Glomerular visceral epithelial cell (primary cell): ENCODE measurements at regions not wholly inside any gene's neighbourhood (a gene's known extent, or its start where the extent isn't known, plus 50 kb on each side); places are given as distances from the start of the nearest gene placed in this dataset.

Experiments used
- DNase-seq: peaks from one replicate; pipeline ENCODE4 v3.0.0-alpha.2; 2016; ENCODE audit errors: extremely low spot score

GRCh38 chr2:172230889-172231401 is 128.2 kb upstream of the DLX2 start:
- DNase-seq, result no peak

- DNase-seq, result no peak
These were observed 128.8 kb upstream of the DLX2 start for GRCh38 chr2:172231508-172231907.

GRCh38 chr2:172232708-172233396 is 130.2 kb upstream of the DLX2 start:
- no peak for DNase-seq

- DNase-seq, result no peak
These were observed 131.5 kb upstream of the DLX2 start for GRCh38 chr2:172233987-172234715.

- no peak for DNase-seq
These were observed 132.3 kb upstream of the DLX2 start for GRCh38 chr2:172234716-172235691.

- DNase-seq, result no peak
These were observed 137.4 kb upstream of the DLX2 start for GRCh38 chr2:172239944-172240590.

- DNase-seq, result no peak
These were observed 138.5 kb upstream of the DLX2 start for GRCh38 chr2:172241222-172241621.

- DNase-seq, result no peak
These were observed 139.8 kb upstream of the DLX2 start for GRCh38 chr2:172242471-172242870.

GRCh38 chr2:172242961-172243360 is 140.3 kb upstream of the DLX2 start:
- no peak for DNase-seq

GRCh38 chr2:172244419-172245130 is 141.9 kb upstream of the DLX2 start:
- no peak for DNase-seq

GRCh38 chr2:172246649-172247048 is 143.9 kb upstream of the DLX2 start:
- no peak for DNase-seq

GRCh38 chr2:172247203-172247602 is 144.5 kb upstream of the DLX2 start:
- DNase-seq, result no peak

GRCh38 chr2:172248381-172248780 is 145.7 kb upstream of the DLX2 start:
- no peak for DNase-seq

GRCh38 chr2:172248785-172249187 is 146.1 kb upstream of the DLX2 start:
- DNase-seq, result peak; percentile 26

- DNase-seq, result no peak
These were observed 146.6 kb upstream of the DLX2 start for GRCh38 chr2:172249334-172249733.

GRCh38 chr2:172249986-172250385 is 147.3 kb upstream of the DLX2 start:
- peak; percentile 70 for DNase-seq

GRCh38 chr2:172251231-172251630 is 148.5 kb upstream of the DLX2 start:
- peak; percentile 31 for DNase-seq

- DNase-seq, result no peak
These were observed 149.5 kb upstream of the DLX2 start for GRCh38 chr2:172252154-172252553.

GRCh38 chr2:172253190-172254052 is 150.7 kb upstream of the DLX2 start:
- DNase-seq, result peak; percentile 99

GRCh38 chr2:172256886-172257285 is 154.2 kb upstream of the DLX2 start:
- DNase-seq, result no peak
